ENCODE measurements at regions not wholly inside any gene's neighbourhood (a gene's known extent, or its start where the extent isn't known, plus 50 kb on each side); places are given as distances from the start of the nearest gene placed in this dataset.

GRCh38 chr17:5821803-5822202 lies 237.5 kb upstream of the NLRP1 start:
- DNase-seq = no peak

- no peak for DNase-seq
Measured at GRCh38 chr17:5822281-5823060, 238.2 kb upstream of the NLRP1 start.

- no peak for DNase-seq
Measured at GRCh38 chr17:5823219-5823618, 238.9 kb upstream of the NLRP1 start.

- DNase-seq = no peak
Measured at GRCh38 chr17:5825717-5826330, 241.5 kb upstream of the NLRP1 start.

- DNase-seq = no peak
Measured at GRCh38 chr17:5826384-5826783, 242.1 kb upstream of the NLRP1 start.

GRCh38 chr17:5830921-5831320 lies 239.3 kb upstream of the WSCD1 start:
- DNase-seq = no peak

- no peak for DNase-seq
Measured at GRCh38 chr17:5832886-5833285, 237.3 kb upstream of the WSCD1 start.

- no peak for DNase-seq
Measured at GRCh38 chr17:5837055-5837491, 233.1 kb upstream of the WSCD1 start.

- no peak for DNase-seq
Measured at GRCh38 chr17:5838661-5839300, 231.4 kb upstream of the WSCD1 start.

GRCh38 chr17:5840811-5841446 lies 229.2 kb upstream of the WSCD1 start:
- no peak for DNase-seq

- DNase-seq = no peak
Measured at GRCh38 chr17:5841862-5842261, 228.3 kb upstream of the WSCD1 start.

GRCh38 chr17:5843366-5844026 lies 226.7 kb upstream of the WSCD1 start:
- no peak for DNase-seq

GRCh38 chr17:5846001-5846400 lies 224.2 kb upstream of the WSCD1 start:
- DNase-seq = no peak

- no peak for DNase-seq
Measured at GRCh38 chr17:5854871-5855554, 215.2 kb upstream of the WSCD1 start.

GRCh38 chr17:5861246-5861645 lies 208.9 kb upstream of the WSCD1 start:
- DNase-seq = no peak

- DNase-seq = no peak
Measured at GRCh38 chr17:5861854-5862253, 208.3 kb upstream of the WSCD1 start.

- DNase-seq = no peak
Measured at GRCh38 chr17:5862395-5862794, 207.8 kb upstream of the WSCD1 start.

GRCh38 chr17:5864741-5865657 lies 205.2 kb upstream of the WSCD1 start:
- no peak for DNase-seq

- DNase-seq = no peak
Measured at GRCh38 chr17:5866978-5867377, 203.2 kb upstream of the WSCD1 start.

- DNase-seq = no peak
Measured at GRCh38 chr17:5869041-5869745, 201.0 kb upstream of the WSCD1 start.

Measured in T-helper 1 cell (primary cell).